ENCODE measurements at regions not wholly inside any gene's neighbourhood (a gene's known extent, or its start where the extent isn't known, plus 50 kb on each side); places are given as distances from the start of the nearest gene placed in this dataset.
A peak's percentile ranks its signal among the peaks of the same experiment; 100 is the strongest.

DNA sequence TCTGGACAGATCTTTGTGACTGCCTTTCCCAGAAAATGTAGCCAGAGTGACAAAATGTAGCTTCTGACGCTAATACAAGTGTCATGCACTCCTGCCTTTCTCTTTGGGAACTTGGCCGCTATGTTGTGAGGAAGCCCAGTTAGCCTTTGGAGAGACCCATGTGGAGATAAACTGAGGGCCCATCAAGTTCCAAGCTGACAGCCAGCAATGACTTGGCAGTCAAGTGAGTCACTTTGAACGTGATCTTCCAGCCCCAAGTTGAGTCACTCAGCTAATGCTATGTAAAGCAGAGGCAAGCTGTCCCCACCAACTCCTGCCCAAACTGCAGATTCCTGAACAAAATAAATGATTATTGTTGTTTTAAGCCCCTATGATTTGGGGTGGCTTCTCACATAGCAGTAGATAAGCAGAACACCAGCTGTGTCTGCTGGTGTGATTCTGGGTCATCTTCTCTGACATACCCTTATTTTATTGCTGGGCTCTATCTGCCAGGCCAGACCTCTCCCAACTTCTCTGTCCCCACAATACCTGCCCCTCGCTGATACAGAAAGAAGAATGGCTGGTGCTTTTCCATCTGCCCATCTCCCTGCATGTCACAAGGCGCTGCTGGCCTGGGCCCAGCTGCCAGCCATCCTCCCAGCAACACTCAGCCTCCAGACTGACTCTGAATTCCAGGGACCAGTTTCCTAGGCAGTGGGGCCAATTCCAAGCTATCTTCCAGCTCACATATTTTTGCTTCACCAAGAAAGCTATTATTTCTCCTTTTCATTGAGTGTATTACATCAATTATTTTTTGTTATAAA, 274.8 kb downstream of the LRFN2 start:
- DNase-seq: no peak

DNA sequence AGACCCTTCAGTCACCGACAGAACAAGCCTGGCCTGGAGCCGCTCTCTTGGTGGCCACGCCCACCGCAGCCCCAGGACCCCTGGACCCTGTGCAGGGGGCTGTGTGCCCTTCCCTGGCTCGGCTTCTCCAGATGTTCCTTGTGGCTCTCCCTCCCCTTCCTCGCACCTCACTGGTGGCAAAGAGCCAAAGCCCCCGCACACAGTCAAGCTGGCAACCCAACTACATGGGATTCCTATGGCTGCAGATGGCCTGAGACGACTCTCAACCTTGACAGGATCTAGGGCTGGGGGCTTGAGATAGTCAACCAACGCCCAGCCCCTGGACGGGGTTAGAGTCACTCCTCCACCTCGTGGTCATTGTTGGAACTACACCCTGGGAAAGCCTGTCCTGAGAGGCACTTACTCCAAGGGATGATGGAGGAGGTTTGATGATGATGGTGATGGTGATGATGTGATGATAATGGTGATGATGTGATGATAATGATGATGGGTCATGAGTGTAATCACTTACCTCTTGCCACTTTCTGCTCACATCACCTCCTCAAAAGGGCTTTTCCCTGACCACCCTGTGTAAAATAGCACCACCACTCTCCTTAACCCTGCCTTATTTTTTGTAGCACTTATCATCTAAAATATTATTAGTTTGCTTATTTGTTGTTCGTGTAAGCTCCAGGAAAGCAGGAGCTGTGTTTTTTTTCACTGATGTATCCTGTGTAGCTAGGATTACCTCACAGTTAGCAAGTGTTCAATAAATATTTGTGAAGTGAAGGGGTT, 278.4 kb downstream of the LRFN2 start:
- DNase-seq: peak in 2 of 5 donors; percentile 13 to 18

DNA sequence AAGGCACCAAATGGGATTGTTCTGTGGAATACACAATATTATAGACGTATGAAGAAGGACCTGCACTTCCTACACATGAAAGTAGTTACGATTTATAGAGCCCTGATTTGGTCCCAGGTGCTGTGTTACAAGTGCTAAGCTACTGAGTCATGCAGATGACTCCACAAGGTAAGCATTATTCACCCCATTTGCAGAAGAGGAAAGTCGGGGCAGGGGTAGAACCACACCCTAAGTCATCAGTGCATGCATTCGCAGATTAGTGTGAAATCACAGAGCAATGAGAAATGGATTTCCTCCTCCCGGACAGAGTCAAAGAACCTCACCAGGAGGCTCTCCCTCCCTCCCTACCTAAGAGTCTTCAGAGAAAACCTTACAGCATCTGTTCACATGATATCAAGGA, 279.5 kb downstream of the LRFN2 start:
- no peak for DNase-seq

DNA sequence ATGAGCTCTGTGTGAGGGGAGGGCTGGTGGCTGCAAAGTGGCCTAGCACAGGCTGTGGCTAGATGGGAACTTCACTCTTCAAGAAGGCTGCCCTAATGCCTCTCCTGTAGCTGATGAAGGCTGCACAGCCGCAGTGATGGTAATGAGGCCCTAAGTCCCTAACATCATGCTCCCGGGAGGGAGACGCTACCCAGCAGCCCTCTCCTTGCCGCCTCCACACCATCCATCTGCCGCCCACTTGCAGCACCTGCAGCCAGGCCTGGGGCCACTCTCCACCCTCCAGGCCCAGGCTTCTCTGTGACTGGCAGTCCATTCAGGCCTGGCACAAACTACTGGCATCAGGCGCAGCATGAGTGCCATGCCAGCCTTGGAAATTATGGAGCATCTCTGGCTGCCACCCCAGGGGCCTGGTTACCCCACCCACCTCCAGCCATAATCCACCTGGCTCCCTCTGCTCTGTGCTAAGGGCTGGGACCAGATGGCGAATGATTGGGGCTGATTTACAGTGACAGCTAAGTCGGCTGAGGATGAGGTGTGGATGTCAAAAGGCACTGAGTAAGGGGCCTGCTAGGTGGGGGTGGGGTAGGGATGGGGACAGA, 284.2 kb downstream of the LRFN2 start:
- DNase-seq: no peak

DNA sequence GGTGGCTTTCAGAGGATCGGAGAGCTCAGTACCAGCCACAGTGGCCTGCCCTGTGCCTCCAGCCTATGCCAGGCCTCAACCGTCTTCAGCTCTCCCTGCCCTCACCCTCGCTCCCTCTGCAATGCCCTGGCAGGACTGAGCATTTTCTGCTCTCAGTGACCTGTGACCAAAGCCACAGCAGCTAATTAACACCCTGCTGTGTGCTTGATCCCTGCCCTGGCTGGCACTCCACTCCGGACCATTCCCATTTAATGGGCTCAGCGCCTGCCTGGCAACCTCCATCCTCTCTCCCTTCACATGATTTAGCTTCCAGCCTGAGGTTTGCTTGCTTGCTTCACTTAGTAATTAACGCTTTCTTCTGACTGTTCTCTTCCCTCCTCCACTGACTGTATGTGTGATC, 287.5 kb downstream of the LRFN2 start:
- no peak for DNase-seq

DNA sequence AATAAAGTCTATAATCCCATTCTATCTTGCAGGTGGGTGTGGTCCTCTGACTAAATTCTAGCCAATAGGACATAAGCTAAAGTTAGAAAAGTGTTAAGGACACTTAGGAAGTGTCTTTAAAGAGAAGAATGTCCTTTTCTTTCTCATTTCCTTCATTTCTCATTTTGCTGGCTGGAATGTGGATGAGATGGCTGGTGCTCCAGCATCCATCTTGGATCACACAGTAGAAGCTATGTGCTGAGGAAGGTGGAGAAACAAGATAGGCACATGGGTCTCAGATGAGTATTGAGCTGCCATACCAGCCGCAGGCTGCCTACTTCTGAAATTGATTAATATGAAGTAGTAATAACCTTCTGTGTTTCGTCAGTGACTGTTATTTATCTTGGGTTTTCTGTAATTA, 289.0 kb downstream of the LRFN2 start:
- DNase-seq: no peak

DNA sequence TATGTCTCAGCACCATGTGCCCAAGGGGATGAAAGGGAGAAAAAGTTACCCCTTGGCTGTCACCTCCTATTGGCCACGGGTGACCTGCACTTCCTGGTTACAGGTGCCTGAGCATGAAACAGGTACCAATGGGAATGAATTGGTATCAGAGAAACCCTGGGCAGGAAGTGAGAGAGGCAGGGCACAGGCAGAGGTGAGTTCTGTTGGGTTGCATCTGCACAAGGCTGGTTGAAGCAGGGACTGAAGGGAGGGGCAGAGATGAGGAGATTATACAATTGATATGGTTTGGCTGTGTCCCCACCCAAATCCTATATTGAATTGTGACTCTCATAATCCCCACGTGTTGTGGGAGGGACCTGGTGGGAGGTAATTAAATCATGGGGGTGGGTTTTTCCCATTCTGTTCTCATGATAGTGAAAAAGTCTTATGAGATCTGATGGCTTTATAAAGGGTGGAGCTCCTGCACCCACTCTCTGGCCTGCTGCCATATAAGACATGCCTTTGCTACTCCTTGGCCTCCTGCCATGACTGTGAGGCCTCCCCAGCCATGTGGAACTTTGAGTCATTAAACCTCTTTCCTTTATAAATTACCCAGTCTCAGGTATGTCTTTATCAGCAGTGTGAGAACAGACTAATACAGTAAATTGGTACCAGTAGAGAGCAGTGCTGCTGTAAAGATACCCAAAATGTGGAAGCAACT, 291.8 kb downstream of the LRFN2 start:
- DNase-seq: no peak

DNA sequence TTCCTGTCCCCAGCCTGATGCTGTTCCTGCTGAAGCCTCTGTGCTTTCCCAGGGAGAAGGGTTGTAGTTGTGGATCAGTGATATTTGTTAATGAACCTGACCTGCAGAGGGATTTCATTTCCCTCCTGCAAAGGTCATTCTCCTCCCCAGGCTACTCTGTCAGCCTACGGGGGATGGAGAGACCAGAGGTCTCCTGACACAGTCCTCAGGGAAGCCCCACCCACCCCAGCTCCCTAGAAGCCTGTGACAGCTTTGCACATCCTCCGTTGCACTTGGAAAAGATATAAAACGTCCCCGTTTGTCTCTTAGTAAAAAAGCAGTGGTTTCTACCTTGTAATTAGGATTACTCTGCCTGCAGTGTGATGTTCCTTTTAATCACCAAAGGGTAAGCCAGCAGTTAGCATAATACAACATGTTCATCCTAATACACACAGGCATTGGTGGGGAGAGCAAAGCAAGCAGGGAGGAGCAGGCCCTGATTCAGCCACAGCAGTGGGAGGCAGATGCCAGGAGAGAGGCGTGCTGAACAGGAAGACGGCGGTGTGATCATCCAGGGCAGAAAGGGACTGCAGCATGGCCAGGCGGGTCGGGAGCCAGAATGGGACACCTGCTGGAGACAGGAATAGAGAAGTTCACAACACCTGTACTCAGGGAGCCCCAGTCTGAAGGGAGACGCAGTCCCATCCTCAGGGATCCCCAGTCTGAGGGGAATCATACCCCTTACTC, 293.5 kb downstream of the LRFN2 start:
- no peak for DNase-seq

DNA sequence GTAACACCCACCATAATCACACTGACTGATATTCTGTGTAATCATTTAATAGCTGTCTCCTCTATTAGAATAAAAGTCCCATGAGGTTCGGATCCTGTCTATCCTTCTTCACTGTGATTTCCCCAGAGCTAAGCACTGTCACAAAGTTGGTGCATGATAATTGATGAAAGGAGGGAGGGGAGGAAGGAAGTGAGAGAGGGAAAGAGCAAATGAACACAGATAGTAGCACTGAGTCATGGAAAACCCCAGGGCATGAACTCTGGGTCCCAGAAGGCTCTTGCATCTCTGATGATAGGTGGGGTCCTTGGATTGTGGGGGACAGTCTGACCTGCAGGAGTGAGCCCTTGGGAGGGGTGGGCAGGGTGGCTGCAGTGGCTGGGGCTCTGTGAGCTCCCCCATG, 294.1 kb downstream of the LRFN2 start:
- DNase-seq: no peak

DNA sequence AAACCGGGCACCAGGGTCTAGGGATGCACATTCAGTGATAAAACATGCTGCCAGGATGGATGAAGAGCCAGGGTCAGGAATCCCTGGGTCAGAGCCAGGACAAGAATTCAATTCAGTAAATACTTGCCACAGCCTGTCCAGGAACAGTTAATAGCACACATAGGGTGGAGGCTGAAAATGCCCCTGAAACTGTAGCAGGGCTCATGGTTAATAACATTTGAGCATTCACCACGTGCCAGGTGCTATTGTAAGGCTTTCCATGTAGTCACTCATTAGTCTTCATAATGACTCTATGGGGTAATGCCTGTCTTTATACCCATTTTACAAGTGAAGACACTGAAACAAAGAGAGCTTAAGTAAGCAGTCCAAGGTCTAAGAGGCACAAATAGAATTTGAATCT, 296.3 kb downstream of the LRFN2 start:
- DNase-seq: no peak

DNA sequence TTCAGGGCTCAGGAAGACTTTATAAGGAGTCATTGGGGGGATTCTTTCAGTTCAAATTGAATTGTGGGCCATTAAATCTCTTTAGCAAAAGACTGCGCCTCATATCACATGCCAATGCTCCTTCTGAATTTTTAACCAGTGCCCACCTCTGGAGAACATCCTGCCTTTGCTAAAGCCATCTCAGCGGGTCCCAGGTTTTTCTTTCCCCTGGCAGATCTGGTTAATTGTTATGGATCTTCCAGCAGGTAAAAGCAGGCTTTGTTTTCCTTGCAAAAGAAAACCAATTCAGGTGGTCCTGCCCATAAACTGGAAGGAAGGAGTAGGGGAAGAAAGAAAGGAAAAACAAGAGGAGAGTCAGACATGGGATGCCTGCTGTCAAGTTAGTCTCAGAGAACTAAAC, 298.2 kb downstream of the LRFN2 start:
- no peak for DNase-seq

DNA sequence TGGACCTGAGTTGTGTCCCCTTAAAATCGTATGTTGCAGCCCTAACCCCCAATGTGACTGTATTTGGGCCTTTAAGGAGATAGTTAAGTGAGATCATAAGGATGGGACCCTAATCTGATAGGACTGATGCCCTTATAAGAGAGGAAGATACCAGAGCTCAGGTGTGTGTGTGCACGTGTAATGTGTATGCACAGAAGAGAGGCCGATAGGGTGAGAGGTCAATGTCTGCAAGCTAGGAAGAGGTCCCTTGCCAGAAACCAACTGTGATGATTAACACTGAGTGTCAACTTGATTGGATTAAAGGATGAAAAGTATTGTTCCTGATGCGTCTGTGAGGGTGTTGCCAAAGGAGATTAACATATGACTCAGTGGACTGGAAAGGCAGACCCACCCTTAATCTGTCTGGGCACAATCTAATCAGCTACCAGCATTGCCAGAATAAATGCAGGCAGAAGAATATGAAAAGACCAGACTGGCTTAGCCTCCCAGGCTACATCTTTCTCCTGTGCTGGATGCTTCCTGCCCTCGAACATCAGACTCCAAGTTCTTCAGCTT, 299.8 kb downstream of the LRFN2 start:
- no peak for DNase-seq

DNA sequence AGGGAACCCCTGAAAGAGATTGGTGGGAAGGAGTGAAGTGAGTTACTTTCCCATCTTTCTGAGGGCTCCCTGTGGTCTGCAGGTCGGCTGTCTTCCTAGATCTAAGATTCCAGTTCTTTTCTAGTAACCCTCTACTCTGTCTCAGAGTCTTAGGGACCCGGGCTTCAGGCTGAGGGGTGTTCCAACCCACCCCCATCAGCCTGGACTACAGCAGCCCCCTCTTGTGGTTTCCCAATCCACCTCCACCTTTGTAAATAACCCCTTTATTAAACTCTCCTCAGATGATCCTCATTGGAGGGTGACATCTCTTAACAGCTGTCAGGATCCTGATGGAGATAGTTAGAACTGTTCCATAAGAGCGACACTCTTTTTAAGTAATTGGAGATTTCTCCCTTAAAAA, 300.4 kb downstream of the LRFN2 start:
- DNase-seq: no peak

DNA sequence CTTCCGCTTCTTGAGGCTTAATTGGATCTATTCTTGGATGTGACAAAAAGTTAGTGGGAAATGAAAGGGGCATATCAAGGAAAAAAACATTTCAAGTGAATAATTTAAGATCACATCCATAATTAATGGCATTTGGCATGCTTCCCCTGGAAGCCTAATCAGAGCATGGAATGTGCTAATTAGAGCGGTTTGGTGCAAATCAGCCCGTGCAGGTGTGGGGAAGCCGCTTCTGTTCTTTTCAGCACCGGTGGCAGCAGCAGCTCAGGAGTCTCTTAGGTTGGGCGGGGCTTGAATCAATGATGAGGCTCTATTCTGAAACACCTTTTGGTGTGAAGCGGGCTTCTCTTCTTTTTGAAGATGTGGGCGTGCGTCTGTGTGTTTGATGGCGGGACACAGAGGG, 301.2 kb downstream of the LRFN2 start:
- DNase-seq: no peak

DNA sequence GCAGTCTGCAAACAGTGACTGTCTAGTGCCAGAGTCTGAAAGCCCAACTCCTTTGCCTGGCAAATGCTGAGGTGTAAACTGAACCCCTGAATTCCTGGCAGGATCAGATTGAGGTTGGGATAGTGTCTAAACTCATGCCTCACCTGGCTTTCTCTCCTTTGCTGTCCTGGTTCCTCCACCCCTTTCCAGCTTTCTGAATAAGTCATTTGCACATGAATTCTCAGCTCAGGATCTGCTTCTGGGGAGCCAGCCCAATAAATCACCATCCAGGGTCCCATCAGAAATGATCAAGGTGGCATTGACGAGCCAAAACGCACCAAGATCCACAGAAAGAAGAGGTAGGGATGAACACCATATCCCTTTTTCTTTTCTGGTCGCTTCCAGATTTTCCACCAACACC, 301.6 kb downstream of the LRFN2 start:
- no peak for DNase-seq

DNA sequence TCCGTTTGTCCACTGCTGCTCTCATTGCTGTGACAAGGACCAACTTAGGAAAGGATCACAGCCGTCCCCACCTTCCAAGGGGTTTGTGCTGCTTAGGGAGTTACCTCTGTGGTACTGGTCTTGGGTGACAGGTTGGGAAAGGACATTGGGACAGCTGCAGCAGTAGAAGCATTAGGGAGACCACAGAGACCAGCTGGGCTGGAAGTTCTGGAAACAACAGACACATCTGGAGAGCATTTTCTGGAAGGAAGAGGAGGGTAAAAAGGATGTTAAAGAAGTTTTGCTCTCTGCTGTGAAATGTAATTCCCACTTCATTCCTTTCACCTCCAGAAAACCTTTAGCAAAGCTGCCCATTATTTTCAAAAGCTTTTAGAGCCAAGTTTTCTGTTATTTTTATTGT, 304.2 kb downstream of the LRFN2 start:
- DNase-seq: no peak

DNA sequence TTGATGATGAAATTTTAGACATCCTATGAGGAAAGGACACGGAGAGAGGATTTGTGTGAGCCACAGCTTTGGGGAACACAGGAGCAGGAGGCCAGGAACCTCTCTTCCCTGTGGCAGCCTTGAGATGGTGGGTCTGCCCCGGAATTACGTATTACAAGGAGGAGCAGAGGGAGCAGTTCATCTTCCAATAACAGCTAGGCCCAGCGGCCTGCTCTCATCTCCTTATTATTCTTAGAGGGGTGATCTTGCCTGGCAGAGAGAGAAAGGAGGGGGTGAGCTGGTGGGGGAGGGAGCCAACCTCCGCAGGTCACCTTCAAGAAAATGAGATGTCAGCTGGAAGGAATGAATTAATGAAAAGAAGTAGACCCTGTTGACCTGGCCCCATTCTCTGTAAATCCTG, 305.8 kb downstream of the LRFN2 start:
- no peak for DNase-seq

DNA sequence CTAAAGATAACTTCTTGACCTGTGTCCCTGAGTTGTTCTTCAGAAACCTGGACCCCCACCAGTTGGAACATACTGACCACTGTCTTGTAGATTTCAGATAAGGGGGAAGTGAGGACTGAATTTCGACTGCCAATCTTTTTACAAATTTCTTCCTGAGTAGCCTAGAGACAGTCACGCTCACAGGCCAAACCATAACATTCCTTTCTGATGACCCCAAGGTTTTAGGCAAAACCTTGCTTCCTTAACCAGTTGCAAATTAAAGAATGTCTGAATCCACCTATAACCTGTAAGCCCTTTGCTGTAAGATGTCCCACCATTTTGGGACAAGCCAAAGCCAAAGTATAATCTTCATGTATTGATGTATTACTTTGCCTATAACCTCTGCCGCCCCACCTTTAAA, 306.9 kb downstream of the LRFN2 start:
- DNase-seq: no peak

DNA sequence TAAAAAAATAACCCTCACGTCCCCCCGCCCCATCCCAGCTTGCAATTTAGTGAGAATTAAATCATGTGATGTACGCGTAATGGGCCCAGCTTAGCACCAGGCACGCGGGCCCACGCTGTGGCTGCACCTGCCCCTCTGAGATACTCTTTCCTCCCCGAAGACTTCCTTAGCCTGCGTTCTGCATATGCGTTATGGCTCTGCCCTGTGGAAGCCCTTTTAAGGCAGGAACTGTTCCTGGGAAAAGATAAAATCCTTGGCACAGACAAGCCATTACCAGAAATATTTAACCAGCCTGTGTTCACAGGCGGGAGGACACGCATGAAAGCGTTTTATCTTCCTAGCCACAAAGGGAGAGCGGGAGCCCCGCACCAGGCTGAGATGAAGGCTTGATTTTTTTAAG, 311.0 kb downstream of the LRFN2 start:
- no peak for DNase-seq

DNA sequence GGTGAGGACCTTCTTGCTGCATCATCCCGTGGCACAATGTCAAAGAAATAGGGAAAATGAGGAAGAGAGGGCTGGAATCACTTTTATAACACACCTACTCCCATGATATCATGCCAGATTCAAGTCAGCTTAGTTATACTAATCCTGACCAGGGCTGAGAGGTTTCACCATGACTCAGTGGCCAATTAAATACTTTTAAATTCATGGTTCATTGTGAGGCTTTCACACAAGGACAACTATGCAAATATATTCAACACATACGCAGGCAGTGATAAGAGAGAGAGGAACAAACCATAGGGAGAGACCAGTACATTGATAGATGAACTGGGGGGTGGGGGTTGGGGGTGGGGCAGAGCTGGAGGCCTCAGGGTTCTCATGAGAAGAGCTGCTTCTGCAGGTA, 313.1 kb downstream of the LRFN2 start:
- no peak for DNase-seq

DNA sequence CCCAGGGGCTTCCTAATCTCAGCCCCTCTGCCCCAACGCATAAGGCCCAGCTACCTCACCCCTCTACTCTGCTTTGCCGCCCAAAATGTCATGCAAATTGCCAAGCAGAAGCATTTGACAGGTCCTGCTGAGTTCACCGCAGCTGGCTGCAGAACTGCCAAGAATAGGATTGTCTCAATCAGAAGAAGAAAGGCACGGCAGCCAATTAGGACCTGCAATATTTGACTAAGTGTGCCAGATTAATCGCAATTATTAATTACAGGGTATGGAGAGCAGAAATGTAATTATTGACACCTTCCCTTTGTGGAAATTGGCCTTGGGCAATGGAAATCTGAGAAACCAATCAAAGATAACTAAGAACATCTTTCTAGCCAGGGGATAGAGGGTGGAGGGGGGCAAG, 318.6 kb downstream of the LRFN2 start:
- DNase-seq: no peak

DNA sequence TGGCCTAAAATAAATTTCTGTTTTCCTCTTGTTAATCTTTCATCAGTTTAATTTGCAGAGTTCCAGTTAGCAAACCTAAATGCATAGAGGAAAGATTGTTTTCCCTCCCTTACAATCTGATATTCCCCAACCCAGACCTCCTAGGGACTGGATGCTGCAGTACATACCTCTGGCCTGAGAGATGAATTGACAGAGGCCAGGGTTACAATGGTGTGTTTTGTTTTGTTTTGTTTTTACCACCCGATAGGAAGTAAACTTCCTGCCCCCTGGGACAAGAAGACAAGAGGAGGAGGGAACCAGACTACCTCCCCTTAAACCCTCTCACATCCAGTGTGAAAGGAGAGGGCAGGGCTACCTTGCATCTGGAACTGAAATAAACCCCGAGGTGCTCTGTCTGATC, 319.0 kb downstream of the LRFN2 start:
- DNase-seq: no peak

Measured in T-helper 1 cell (primary cell).